Eye (tissue), 1 donor: ENCODE measurements at regions not wholly inside any gene's neighbourhood (a gene's known extent, or its start where the extent isn't known, plus 50 kb on each side); places are given as distances from the start of the nearest gene placed in this dataset.
A peak's percentile ranks its signal among the peaks of the same experiment; 100 is the strongest.

ENCODE experiments used
- DNase-seq: peaks from one replicate; pipeline ENCODE4 v3.0.0-alpha.2; 2015

DNA sequence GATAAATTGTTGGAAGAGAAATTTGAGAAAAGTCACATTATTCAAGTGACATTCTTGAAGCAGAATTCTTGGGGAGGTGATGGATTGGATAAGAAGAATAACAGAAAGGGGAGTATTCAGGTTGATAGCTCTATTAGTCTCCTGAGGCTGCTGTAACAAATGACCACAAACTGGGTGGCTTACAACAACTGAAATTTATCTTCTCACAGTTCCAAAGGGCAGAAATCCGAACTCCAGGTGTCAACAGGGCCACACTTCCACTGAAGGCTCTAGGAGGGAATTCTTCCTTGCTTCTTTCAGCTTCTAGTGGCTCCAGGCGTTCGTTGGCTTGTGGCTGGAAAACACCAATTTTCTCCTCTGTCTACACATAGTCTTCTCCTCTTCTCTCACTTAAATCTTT is 99.8 kb downstream of the TES start:
- DNase-seq, result no peak

DNA sequence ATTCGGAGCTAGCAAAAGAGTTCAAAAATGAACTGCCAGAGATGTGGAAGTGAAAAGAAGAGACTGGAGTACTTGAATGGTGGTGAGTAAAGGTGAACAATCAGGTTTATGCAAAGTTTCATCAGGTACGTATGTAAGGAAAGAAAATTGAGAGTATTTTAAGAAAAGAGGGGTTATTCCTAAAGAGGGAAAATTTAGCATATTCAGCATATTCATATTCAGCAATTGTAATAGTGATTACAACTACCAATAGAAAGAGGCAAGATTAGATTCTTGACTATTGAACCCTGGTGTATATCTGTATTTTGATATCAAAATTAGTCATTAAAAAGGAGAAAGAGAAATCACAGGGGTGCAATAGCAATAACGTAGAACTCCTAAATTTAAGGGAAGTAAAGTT is 100.9 kb downstream of the TES start:
- DNase-seq, result no peak

DNA sequence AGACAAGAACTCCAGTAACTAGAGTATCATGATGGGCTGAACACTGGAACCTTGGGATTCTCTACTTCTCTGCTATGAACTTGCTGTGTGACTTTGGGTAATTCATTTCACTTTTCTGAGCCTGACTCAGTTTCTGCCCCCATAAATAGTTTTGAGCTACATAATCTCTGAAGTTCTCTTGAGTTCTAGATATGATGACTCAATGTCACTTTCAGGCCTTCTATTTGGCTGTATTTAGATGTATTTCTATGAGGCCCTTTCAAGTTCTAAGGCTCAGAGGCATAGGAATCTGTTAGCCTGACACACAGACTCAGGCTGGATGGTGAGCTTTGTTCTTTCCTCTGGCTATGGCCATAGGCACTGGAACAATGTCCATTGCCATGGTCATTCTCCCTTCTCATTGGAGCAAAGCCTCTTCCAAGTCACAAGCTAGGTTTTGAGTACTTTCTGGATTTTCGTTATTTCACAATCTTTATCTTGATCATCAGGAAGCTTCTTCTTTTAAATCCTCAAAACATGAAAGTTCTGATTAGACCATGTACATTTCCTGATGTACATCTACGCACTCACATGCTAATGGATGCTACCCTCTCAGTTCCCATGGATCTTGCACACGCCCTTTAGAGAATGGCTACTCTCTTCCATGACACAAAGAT is 101.6 kb downstream of the TES start:
- DNase-seq, result no peak

DNA sequence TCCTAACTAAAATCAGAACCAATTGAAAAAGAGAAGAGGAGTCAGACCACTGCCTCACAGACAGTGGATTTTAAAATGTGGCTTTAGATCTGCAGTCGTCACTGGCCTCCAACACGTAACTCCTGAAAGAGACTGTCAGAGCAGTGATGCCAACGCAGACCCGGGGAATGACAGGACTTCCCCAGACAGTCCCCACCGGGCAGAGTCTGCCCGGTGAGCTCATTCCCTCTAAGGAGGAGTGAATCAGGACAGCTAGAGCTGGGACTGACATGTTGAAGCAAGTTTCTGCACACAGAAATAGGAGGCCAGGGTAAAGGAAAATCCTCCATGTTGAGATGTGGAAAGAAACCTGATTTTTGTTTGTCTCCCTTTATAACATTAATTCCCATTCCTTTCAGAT is 105.0 kb downstream of the TES start:
- peak; percentile 16 for DNase-seq

GRCh38 chr7:116315803-116316202 is 105.5 kb downstream of the TES start:
- no peak for DNase-seq

GRCh38 chr7:116316838-116317628 is 106.7 kb downstream of the TES start:
- peak; percentile 37 for DNase-seq

GRCh38 chr7:116317907-116318306 is 107.6 kb downstream of the TES start:
- no peak for DNase-seq

GRCh38 chr7:116322541-116322940 is 112.2 kb downstream of the TES start:
- no peak for DNase-seq

DNA sequence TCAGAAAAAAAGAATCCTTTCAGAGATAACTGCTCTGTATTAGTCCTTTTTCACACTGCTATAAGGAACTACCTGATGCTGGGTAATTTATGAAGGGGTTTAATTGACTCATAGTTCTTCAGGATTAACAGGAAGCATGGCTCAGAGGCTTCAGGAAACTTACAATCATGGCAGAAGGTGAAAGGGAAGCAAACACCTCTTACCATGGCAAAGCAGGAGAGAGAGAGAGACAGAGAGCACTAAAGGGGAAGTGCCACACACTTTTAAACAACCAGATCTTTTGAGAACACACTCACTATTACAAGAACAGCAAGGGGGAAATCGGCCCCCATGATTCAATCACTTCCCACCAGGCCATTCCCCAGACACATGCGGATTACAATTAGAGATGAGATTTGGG is 114.2 kb downstream of the TES start:
- no peak for DNase-seq

DNA sequence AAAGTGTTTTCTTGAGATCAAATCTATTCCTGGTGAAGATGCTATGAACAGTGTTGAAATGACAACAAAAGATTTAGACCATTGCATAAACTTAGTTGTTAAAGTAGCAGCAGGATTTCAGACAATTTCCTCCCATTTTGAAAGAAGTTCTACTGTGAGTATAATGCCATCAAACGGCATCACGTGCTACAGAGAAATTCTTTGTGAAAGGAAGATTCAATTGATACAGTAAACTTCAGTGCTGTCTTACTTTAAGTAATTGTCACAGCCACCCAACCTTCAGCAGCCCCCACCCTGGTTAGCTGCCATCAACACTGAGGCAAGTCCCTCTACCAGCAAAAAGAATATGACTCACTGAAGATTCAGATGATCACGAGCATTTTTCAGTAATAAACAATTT is 115.2 kb downstream of the TES start:
- DNase-seq, result no peak

- DNase-seq, result no peak
These were observed 116.8 kb downstream of the TES start for GRCh38 chr7:116327135-116327534.

GRCh38 chr7:116327752-116328151 is 117.4 kb downstream of the TES start:
- no peak for DNase-seq

DNA sequence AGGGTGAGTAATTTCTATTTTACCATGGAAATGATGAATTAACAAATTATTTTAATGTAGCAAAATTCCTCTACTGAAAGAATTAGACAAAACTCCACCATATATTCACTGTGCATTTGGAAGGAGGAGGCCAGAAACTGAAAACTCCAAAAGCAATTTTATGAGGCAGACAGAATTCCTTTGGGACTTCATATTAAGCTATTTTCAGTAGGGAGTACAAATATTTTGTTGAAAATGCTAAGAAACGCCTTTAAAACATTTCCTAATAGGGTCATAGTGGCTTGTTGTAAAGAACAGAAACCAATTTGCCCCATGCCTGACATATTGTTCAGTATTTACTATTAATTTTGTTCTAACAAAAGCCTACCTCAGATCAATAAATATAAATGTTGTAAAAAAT is 117.8 kb downstream of the TES start:
- DNase-seq, result no peak

- no peak for DNase-seq
These were observed 119.6 kb downstream of the TES start for GRCh38 chr7:116329686-116330503.

DNA sequence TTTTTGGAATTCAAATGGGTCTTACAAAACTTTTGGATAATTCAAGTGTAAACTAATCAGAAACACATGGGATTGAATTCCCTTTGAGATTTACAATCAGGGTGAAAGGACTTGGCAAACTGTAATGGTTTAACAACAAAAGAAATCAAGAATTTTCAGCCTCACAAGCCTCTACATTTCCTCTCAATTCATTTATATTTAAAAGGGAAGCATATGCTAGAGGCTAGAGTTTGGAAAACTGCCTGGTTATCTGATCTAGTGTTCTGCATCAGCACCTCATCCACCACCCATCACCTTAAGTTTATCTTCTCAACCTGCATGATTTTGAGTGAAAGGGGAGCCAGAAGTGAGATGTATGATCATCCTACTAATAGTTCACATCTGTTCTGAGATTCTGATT is 120.7 kb downstream of the TES start:
- DNase-seq, result no peak

- no peak for DNase-seq
These were observed 122.4 kb downstream of the TES start for GRCh38 chr7:116332766-116333165.

DNA sequence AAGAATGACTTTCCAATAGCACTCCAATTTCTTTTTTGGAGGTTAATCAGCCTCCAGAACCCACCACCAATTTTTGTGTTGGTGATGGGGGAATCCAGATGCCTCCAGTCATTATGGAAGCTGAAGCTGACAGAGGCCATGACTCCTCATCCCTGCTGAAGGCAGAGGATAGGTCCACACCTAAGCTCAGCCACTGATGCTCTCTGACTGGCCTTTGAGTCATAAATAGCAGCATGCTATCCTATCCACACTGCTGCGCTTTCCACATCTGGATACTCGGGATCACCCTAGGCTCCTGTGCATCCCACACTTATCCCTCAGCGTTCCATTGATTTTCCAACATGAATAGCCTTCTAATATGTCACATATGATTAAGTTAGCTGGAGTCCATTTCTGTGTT is 124.2 kb downstream of the TES start:
- no peak for DNase-seq

DNA sequence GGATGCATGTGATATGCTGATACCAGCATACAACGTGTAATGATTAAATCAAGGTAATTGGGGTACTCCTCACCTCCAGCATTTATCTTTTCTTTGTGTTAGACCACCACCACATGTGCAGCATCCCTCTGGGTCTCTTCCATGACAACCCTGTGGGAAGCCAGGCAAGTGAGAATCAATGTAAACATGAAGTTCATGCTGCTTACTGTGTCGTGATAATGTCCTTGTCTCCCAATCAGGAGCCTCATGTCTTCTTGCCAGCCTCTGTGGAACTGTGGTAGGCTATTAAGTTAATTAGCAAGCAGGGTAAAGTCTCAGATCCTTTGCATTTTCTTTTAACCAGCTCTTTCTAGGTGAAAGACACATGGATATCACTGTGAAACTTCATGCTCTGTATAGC is 126.7 kb downstream of the TES start:
- DNase-seq, result no peak

- no peak for DNase-seq
These were observed 127.5 kb downstream of the TES start for GRCh38 chr7:116337800-116338199.

DNA sequence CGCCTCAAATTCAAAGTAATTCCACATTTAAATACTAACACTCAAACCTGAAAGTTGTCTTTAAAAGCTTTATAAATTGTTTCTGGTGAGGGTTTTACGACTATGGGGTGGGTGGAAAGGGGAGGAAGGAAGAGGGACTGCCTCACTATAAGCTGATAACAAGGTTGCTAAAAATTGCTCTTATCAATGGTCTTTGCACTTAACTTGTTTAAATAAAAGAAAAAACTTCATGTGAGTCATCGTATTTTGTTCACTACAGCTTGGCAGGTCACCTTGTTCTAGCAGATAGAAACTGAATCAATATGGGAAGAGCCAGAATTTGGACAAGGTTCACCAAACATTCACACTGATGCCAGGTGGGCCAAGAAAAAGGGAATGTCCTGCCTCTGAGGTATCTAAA is 129.2 kb downstream of the TES start:
- DNase-seq, result no peak

DNA sequence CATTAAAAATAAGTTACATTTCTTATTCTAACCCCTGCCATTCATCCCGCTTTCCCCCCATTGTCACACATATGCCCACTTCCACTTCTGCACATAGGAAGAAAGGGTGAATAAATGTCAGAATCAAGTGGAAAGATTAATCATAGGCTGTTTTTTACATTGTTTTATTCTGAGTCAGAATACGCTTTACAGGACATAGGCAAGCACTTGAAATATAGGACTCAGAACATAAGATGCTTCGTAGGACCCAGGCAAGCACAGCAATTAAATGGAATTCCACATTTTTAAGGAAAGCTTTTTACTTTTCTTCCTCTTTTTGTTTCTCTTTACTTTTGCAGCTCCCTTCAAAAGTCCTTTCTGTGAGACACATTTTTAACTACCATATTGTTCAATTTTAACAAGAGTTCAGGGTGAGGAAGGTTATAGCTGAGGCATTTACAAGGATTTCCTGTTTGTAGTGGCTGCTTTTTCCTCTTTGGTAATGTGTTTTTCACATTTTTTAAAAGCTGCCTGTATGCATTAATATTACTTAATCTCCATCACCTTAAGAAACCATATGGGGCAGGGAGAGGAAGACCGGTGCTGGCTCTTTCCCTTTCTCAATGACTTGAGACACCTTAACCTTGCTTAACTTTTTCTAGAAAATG is 130.0 kb downstream of the TES start:
- no peak for DNase-seq

DNA sequence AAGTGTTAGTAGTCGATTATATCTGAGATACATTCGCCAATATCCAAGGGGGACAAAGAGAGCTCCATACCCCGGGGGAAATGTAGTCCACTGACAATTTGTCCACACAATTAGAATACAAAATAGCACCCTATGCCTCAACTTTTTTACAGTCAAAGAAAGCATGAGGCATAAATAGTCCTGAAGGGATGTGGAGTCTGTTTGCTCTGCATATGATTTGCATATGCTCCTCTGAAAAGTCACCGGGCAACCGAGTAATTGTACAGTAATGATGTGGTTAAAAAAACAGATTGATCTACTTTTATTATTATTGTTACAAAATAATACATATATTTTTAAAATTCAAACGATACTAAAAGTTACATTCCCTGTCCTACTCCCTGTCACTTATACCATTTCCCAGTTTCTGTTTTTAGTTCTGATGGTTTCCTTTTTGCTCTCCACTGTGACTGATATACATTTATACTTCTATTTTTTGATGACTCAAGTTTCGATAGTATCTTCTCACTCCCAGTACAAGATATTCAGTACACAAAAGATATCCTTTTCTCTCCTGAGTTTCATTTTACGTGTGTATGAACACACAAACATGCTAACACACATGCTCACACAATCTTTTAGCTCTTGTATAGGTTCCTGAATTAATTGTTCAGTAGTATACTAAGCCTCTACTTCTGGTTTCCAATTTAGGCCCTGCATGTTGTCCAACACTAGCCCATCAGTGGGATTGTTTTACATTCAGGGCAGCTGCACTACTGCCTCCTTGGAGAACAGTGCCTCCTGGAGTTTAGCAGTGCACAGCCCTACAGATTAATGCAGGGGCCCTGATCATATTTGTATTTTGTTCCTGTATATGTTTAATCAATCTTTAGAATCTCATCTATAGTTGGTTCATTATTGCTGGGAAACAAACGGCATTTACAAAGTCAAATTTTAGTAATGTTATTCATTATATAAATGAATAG is 130.9 kb downstream of the TES start:
- no peak for DNase-seq
